ENCODE measurements at regions not wholly inside any gene's neighbourhood (a gene's known extent, or its start where the extent isn't known, plus 50 kb on each side); places are given as distances from the start of the nearest gene placed in this dataset.

GRCh38 chr6:148258868-148259267 lies 83.8 kb upstream of the SASH1 start:
- H3K9me3 ChIP-seq (ENCODE audit: insufficient read depth, low read depth, low read length), result no peaks in the 10 kb centered on the region
- TF ChIP-seq, protein P1, sequence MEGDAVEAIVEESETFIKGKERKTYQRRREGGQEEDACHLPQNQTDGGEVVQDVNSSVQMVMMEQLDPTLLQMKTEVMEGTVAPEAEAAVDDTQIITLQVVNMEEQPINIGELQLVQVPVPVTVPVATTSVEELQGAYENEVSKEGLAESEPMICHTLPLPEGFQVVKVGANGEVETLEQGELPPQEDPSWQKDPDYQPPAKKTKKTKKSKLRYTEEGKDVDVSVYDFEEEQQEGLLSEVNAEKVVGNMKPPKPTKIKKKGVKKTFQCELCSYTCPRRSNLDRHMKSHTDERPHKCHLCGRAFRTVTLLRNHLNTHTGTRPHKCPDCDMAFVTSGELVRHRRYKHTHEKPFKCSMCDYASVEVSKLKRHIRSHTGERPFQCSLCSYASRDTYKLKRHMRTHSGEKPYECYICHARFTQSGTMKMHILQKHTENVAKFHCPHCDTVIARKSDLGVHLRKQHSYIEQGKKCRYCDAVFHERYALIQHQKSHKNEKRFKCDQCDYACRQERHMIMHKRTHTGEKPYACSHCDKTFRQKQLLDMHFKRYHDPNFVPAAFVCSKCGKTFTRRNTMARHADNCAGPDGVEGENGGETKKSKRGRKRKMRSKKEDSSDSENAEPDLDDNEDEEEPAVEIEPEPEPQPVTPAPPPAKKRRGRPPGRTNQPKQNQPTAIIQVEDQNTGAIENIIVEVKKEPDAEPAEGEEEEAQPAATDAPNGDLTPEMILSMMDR (IDR thresholded peaks at IDR 0.05; ENCODE audit: insufficient read depth, low read depth, low read length), result no peak
- TF ChIP-seq EZH2 (IDR thresholded peaks at IDR 0.05; ENCODE audit: insufficient read depth, low read length), result no peak
- no peaks in the 10 kb centered on the region for H4K20me1 ChIP-seq (ENCODE audit: insufficient read depth, low read length)
- no peak overlapping the region for H3K4me2 ChIP-seq (ENCODE audit: low read length)
- no peaks in the 10 kb centered on the region for H3K9me3 Mint-ChIP-seq (ENCODE audit: unreplicated experiment)
- H3K27me3 ChIP-seq (ENCODE audit: insufficient read depth, low read length), result no peaks in the 10 kb centered on the region
- no peak overlapping the region for H2AFZ ChIP-seq (ENCODE audit: low read depth, low read length)
- H3K4me3 ChIP-seq (ENCODE audit: insufficient read depth, low read depth, low read length), result no peak overlapping the region
- H3K27ac Mint-ChIP-seq (ENCODE audit: unreplicated experiment), result no peak overlapping the region
- H3K36me3 ChIP-seq (ENCODE audit: insufficient read depth, low read length), result no peaks in the 10 kb centered on the region
- no peak overlapping the region for H3K4me3 Mint-ChIP-seq (ENCODE audit: unreplicated experiment)
- H3K9ac ChIP-seq (ENCODE audit: low read length), result no peak overlapping the region
- no peaks in the 10 kb centered on the region for H3K27me3 Mint-ChIP-seq (ENCODE audit: low read depth, unreplicated experiment)
- no peak for DNase-seq (ENCODE audit: low read depth)
- no peak overlapping the region for H3K27ac ChIP-seq (ENCODE audit: low read depth, low read length)
- no peak for FAIRE-seq
- no peaks in the 10 kb centered on the region for H3K79me2 ChIP-seq (ENCODE audit: insufficient read depth, low read length)
- no peaks in the 10 kb centered on the region for H3K4me1 ChIP-seq (ENCODE audit: insufficient read depth, low read length)
- no peaks in the 10 kb centered on the region for H3K36me3 Mint-ChIP-seq (ENCODE audit: low read depth, unreplicated experiment)
- H3K4me1 Mint-ChIP-seq (ENCODE audit: low read depth, unreplicated experiment), result no peaks in the 10 kb centered on the region

DNA sequence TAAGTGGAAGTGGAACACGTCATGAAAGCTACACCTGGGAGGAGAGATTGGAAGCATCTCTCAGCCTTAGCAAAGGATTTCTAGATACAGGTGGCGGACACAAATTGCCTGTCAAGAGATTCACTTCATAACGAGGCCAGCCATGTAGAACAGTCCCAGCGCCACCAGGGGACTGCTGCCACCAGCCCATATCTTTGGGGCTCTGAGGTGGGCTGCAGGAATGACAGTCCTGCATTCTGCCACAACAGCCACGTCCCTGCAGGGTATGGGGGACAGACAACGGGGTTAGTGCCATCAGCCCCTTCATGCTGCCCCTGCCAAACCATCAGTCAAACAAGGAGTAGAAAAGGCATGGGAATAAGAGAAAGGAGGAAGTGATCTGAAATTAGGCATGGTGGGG lies 81.2 kb upstream of the SASH1 start:
- H3K4me1 Mint-ChIP-seq (ENCODE audit: low read depth, unreplicated experiment), result peaks cover 2% of the 10 kb centered on the region

DNA sequence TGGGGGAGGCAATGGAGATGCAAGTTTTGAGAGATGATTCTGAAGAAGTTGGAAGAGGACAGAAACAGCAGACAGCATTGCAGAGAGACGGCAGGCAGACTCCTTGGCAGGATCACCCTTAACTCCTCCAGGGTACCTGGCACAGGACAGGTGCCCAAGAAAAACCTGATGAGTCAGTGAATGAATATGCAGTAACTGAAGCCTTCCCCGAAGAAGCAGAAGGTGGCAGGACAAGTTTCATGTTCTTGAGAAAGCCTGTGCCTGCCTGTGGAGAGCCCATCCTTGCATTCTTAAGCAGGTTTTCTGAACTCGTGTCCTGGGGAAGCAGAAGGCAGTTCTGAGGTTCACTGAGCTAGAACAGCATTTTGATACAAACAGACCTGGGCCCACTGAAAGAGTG lies 79.6 kb upstream of the SASH1 start:
- H3K27me3 Mint-ChIP-seq (ENCODE audit: low read depth, unreplicated experiment), result no peaks in the 10 kb centered on the region
- H3K36me3 ChIP-seq (ENCODE audit: insufficient read depth, low read length), result no peaks in the 10 kb centered on the region
- H3K27ac Mint-ChIP-seq (ENCODE audit: unreplicated experiment), result no peak overlapping the region
- H3K79me2 ChIP-seq (ENCODE audit: insufficient read depth, low read length), result no peaks in the 10 kb centered on the region
- H3K9me3 ChIP-seq (ENCODE audit: insufficient read depth, low read depth, low read length), result no peaks in the 10 kb centered on the region
- TF ChIP-seq, protein P1 (IDR thresholded peaks at IDR 0.05; ENCODE audit: insufficient read depth, low read depth, low read length), result no peak
- TF ChIP-seq EZH2 (IDR thresholded peaks at IDR 0.05; ENCODE audit: insufficient read depth, low read length), result no peak
- H3K9me3 Mint-ChIP-seq (ENCODE audit: unreplicated experiment), result peaks cover 3% of the 10 kb centered on the region
- H3K4me1 ChIP-seq (ENCODE audit: insufficient read depth, low read length), result peaks cover under 1% of the 10 kb centered on the region
- no peak overlapping the region for H3K4me3 Mint-ChIP-seq (ENCODE audit: unreplicated experiment)
- no peaks in the 10 kb centered on the region for H4K20me1 ChIP-seq (ENCODE audit: insufficient read depth, low read length)
- FAIRE-seq, result no peak
- H2AFZ ChIP-seq (ENCODE audit: low read depth, low read length), result no peak overlapping the region
- no peak overlapping the region for H3K9ac ChIP-seq (ENCODE audit: low read length)
- H3K4me3 ChIP-seq (ENCODE audit: insufficient read depth, low read depth, low read length), result no peak overlapping the region
- peaks cover 7% of the 10 kb centered on the region for H3K4me1 Mint-ChIP-seq (ENCODE audit: low read depth, unreplicated experiment)
- no peaks in the 10 kb centered on the region for H3K27me3 ChIP-seq (ENCODE audit: insufficient read depth, low read length)
- DNase-seq (ENCODE audit: low read depth), result no peak
- H3K36me3 Mint-ChIP-seq (ENCODE audit: low read depth, unreplicated experiment), result no peaks in the 10 kb centered on the region
- no peak overlapping the region for H3K4me2 ChIP-seq (ENCODE audit: low read length)
- no peak overlapping the region for H3K27ac ChIP-seq (ENCODE audit: low read depth, low read length)

More for the DNA sequence above, 81.2 kb upstream of the SASH1 start:
- H2AFZ ChIP-seq (ENCODE audit: low read depth, low read length), result no peak overlapping the region
- H3K36me3 Mint-ChIP-seq (ENCODE audit: low read depth, unreplicated experiment), result no peaks in the 10 kb centered on the region
- no peak overlapping the region for H3K4me3 Mint-ChIP-seq (ENCODE audit: unreplicated experiment)
- H3K27ac ChIP-seq (ENCODE audit: low read depth, low read length), result no peak overlapping the region
- no peak for TF ChIP-seq EZH2 (IDR thresholded peaks at IDR 0.05; ENCODE audit: insufficient read depth, low read length)
- TF ChIP-seq, protein P1 (IDR thresholded peaks at IDR 0.05; ENCODE audit: insufficient read depth, low read depth, low read length), result no peak
- H3K4me1 ChIP-seq (ENCODE audit: insufficient read depth, low read length), result no peaks in the 10 kb centered on the region
- no peaks in the 10 kb centered on the region for H3K36me3 ChIP-seq (ENCODE audit: insufficient read depth, low read length)
- H3K79me2 ChIP-seq (ENCODE audit: insufficient read depth, low read length), result no peaks in the 10 kb centered on the region
- no peaks in the 10 kb centered on the region for H3K9me3 ChIP-seq (ENCODE audit: insufficient read depth, low read depth, low read length)
- no peaks in the 10 kb centered on the region for H3K27me3 Mint-ChIP-seq (ENCODE audit: low read depth, unreplicated experiment)
- no peak overlapping the region for H3K27ac Mint-ChIP-seq (ENCODE audit: unreplicated experiment)
- no peak for FAIRE-seq
- no peak overlapping the region for H3K4me2 ChIP-seq (ENCODE audit: low read length)
- H4K20me1 ChIP-seq (ENCODE audit: insufficient read depth, low read length), result no peaks in the 10 kb centered on the region
- DNase-seq (ENCODE audit: low read depth), result no peak
- no peak overlapping the region for H3K4me3 ChIP-seq (ENCODE audit: insufficient read depth, low read depth, low read length)
- no peaks in the 10 kb centered on the region for H3K27me3 ChIP-seq (ENCODE audit: insufficient read depth, low read length)
- no peaks in the 10 kb centered on the region for H3K9me3 Mint-ChIP-seq (ENCODE audit: unreplicated experiment)
- no peak overlapping the region for H3K9ac ChIP-seq (ENCODE audit: low read length)

Measured in astrocyte (in vitro differentiated cells and primary cell).